ENCODE measurements at regions not wholly inside any gene's neighbourhood (a gene's known extent, or its start where the extent isn't known, plus 50 kb on each side); places are given as distances from the start of the nearest gene placed in this dataset.
"Not testable (repeated sequence)": the region's sequence is repeated elsewhere in the genome, so short reads cannot be mapped to it uniquely, and the experiment has no call there.

DNA sequence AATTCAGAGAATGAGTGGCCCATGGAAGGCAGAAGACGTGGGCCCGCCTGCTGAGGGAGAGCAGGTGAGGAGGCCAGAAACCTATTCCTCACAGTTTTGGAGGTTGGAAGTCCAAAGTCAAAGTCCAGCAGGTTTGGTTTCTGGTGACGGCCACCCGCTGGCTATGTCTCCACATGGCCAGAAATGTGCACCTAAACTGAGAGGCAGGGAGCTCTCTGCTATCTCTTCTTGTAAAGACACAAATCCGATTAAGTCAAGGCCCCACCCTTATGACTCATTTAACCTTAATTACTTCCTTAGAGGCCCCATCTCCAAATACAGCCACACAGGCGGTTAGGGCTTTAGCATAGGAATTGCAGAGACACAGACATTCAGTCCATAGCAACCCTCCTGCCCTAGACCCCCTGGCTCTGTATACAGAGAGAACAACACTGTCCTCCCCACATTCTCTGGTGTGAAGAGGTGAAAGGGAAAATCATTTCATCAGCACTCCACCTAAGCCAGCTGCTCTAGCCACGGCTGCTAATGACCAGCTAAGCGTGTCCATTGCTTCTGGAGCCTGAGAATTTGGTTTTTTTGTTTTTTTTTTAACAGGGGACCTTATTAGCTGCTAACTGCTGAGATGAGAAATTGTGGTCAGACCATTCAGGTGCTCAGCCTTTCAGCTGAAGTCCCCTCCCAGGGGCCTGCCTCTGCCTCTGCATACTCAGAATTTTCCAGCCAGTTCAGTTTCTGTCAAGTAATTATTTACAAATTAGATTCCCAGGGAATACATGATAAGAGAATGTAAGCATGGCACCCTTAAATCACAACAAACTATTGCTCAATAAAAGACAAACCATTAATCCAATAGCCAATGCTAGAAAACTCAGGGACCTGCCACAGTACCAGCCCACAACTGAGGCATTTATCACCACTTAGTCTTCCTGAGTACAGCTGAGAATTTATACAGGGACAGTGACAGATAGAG, 368.7 kb upstream of the ID2 start:
- DNase-seq = peak; percentile 59

DNA sequence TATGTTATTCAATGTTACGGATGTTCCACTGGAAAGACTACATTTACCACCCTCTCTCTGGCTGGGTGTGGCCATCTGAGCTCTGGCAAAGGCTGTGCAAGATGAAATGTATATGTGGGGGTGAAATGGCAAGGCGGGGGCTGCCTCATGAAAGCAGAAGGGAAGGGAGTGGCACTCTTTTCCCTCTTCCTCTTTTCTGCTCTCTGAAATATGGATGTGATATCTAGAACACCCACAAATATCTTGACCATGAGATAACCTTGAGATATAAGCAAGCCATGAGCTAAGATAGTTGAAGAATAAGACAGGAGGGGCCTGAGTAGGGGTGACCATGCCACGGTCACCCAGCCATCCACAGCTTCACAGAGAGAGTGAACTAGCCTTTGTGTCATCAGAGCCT, 367.8 kb upstream of the ID2 start:
- DNase-seq = no peak

DNA sequence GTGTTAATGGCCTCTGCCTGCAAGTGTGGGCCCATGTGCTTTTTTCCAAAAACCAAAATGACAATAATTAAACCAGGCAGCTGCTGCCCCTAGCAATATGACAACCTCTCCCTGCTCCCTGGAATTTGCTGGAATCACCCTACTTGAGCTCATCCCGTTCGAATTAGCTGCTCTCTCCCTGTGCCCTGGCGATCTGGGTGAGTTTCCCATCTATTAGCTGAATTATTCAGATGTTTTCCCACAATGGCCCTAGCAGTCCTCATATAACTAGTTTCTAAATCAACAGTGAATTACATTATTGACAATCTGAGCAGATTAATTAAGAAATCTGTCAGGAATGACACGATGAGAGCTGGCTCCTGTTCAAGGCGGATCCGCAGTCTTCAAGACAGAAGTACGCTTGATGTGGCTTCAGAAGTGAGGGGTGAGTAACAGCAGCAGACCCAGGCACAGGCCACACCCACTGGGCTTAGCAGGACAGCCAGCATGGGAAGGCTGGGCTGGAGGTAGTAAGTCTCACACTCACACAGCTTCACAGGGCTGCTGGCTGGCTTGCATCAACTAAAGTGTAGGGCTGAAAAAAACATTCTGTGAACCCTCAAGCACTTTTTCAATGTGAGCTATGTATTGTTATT, 366.2 kb upstream of the ID2 start:
- no peak for DNase-seq

GRCh38 chr2:8316356-8316755, 365.5 kb upstream of the ID2 start:
- DNase-seq = no peak

GRCh38 chr2:8317418-8317817, 364.4 kb upstream of the ID2 start:
- no peak for DNase-seq

DNA sequence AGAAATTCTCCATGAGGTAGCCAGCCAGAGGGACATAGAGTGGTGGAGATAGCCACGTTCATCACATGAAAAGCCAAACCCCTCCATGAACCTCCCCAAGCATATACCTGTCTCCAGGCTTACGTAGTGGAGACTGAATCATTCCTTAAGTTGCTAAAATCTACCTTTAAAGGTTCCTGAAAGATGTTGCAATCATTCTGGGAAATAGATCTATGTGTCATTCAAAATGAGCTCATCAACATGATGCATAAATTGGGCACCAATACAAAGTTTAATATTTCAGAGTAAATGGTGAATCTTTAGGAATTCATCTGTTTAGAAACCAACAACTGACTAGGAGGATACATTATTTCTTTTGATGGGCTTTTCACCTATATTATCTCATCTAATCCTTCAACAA, 362.6 kb upstream of the ID2 start:
- no peak for DNase-seq

GRCh38 chr2:8320311-8321066, 361.4 kb upstream of the ID2 start:
- DNase-seq = no peak

DNA sequence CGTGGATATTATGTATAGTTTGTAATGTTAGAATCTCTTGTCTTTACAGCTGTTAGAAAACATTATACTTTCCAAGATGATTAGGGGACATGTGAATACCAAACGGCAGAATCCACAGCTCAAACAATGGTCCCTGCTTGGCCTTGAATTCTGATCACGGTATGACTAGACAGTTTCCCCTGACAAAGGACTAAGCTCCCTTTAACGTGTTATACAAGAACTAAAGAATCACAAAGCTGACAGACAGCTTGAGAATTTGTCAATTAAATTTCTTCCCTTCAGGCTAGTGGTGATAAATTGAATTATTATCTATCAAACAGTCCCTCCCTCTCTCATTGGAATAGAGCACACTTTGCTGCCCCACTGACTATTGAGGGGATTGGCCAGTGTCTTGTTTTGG, 359.2 kb upstream of the ID2 start:
- DNase-seq = no peak

DNA sequence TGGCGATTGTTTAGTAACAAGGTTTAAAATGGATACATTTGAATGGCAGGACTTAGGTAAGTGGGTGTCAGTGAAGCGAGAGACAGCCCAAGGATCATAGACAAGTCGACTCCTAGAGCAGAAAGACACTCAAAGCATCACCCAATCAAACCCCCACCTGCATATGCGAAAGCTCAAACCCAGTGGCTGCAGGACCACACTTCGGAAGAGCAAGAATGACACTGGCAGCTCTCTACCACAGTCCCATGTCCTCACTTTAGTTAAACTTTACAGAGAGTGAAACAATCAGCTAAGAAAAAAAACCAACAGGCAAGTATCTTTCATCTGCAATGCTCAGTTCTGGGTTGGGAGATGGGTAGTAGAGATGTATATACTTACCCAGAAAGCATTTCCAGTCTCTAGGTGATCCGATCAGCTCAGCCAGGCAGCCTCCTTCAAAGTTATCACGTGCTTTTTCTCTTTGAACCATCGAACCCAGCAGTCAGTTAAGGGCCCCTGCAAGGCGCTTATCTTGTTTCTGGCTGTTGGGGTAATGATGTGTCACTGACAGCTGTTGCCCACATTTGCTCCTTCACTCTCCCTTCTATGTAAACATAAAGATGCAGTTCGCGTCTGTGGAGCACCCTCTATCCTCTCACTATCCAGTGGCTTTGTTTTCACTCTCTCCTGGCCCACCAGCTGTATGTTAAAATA, 357.5 kb upstream of the ID2 start:
- DNase-seq = no peak

GRCh38 chr2:8324901-8325300, 357.0 kb upstream of the ID2 start:
- DNase-seq = no peak

- DNase-seq = no peak
Observed at GRCh38 chr2:8327371-8328100, 354.3 kb upstream of the ID2 start.

GRCh38 chr2:8328217-8328616, 353.6 kb upstream of the ID2 start:
- DNase-seq = no peak

DNA sequence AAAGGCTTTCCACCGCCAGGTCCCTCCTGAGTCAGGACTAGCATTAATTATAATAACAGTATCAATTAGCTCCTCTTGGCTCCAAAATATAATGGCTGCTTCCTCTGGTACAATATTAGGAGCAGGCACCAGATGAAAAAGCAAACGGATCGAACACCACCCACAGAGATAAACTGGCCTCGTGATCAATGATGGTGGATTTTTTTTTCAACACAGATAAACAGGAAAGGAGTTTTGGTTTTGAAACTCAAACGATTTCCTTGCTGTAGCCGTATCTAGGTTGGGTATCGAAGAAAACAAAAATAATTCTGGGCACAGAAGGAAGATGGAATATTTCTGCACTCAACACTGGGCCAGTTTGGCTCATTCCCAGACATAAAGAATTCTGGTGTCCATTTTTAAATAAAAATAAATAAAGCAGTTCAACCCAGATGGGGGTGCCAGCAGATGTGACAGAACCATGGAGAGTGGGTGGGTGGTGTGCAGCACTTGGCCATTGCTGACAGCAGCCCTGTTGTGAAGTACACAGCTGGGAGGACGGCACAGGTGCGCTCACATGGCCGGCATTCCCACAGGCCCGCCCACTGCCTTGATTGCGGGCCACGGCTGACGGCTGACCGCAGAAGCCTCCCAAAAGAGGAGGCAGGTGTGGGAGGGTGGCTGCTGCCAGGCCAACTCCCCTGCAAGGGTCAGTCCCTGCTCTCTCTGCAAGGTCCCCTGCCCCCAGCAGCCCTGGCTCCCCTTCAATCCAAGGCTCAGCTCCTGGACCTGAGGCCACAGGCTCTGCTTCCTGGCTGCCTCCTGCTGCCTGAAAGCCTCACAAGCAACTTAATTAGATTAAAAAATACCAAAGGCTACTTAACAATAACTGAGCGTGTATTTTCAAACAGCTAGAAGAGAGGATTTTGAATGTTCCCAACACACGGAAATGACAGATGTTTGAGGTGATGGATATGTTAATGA, 351.9 kb upstream of the ID2 start:
- DNase-seq = peak; percentile 84

GRCh38 chr2:8331068-8331467, 350.8 kb upstream of the ID2 start:
- no peak for DNase-seq

DNA sequence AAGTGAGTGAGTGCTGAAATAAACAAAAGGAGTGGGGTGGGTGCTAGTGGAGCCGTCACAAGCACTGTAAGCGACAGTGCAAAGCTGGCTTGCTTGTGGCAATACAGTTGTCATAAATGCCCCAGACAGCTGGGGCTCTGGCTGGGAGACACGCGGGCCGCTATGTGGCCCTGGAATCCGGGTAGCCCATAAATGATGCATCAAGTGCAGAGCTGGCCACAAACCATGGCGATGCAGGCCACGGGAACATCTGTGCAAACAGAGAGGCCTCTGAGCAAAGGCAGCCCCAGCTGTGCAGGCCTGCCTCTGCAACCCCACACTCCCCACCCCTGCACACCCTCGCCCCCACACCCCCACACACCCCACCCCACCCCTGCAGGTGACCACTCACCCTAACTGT, 349.2 kb upstream of the ID2 start:
- no peak for DNase-seq

GRCh38 chr2:8333177-8333831, 348.6 kb upstream of the ID2 start:
- DNase-seq = no peak

DNA sequence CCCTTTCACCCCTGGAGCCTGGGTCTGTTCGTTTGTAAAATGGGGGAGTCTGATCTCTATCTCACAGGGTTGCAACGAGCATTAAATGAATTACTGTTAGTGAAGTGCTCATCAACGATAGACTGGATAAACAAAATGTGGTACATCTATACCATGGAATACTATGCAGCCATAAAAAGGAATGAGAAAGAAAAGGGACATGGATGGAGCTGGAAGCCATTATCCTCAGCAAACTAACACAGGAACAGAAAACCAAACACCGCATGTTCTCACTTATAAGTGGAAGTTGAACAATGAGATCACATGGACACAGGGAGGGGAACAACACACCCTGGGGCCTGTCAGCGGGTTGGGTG, 348.0 kb upstream of the ID2 start:
- DNase-seq = not testable (repeated sequence)

DNA sequence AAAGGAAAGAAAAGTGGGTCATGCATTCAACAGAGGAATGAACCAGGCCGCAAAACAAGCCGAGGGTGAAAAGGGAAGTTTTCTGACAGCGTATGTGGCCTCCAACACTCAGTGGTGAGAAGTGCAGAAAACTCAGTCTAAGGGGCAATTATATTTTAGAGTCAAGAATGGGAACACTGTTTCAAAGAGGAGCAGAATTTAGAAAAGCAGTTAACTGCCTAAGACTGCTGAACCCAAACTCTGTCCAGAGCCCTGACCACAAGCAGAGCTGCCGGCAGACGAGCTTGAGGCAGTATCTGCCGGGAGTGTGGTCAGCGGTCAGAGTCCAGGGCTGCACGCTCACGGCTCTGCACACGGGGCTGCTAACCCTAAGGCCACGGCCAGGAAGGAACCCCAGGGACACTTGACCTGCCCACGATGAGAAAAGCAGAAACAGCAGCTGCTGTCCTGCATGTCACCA, 347.0 kb upstream of the ID2 start:
- DNase-seq = no peak

- no peak for DNase-seq
Observed at GRCh38 chr2:8335801-8336200, 346.1 kb upstream of the ID2 start.

DNA sequence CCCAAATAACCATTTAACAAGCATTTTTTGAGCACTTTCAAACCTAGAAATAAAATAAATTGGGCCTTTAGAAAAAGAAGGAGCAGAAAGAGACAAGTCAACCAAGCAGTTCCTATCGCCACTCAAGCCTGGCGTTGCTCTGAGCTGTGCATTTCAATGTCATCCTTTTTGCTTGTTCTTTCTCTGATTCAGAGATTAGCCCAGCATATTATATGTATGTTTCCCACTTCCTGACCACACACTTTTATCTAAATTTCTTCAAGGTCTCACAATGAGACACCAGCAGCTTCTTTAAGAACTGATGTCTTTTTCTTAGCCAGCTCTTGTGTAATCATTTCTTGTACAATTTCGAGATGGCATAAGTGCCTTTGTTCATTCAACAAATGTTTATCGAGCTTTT, 344.5 kb upstream of the ID2 start:
- DNase-seq = no peak

DNA sequence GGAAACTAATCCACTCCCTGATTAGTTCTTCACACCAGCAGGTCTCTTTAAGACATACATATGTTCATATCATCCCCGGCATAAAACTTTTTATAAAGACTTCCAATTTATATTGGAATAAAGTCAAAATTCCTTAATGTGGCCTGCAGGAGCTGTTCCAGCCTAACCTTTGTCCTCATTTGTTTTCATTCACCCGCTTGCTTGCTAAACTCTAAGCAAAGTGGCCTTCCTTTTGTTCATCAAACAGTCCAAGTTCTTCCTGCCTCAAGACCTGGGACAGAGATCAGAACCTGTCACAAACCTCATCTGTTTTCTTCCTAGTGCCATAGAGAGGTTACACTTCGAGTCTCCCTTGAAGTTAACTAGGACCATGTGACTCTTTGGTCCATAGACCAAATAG, 339.4 kb upstream of the ID2 start:
- DNase-seq = no peak
